ENCODE measurements at regions not wholly inside any gene's neighbourhood (a gene's known extent, or its start where the extent isn't known, plus 50 kb on each side); places are given as distances from the start of the nearest gene placed in this dataset.
A peak's percentile ranks its signal among the peaks of the same experiment; 100 is the strongest.

DNA sequence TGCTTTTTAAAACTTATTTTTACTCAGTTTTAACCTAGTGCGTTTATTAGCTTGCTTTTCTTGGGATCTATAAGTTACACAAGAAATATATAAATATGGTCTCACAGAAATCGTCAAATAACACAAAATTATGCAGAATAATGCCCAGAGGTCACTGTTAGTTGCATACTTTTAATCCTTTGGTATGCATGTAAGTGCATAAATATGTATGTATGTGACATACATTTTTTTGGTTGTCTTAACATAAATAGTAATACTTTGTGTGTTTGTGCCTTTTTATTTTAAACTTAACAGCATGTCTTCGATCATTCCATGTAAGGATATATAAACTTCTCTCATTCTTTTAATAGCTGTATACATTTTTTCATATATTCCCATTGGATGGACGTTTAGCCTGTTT, 459.6 kb downstream of the PCNX1 start:
- ATAC-seq (no peak), FAIRE-seq (no peak), DNase-seq (no peak)
- Histone ChIP-seq H3K27me3 (no peaks in the 10 kb centered on the region), H3K9me3 (no peaks in the 10 kb centered on the region), H3K27ac (no peak overlapping the region), H3K36me3 (no peaks in the 10 kb centered on the region), H3K4me3 (no peak overlapping the region), H3K4me1 (peaks cover 5 to 16% (median 8%) of the 10 kb centered on the region in 3 donors)
- 94 to 95% methylated on average over 4 of the region's 4 CpGs for WGBS, 2 donors
- TF ChIP-seq, protein P1, sequence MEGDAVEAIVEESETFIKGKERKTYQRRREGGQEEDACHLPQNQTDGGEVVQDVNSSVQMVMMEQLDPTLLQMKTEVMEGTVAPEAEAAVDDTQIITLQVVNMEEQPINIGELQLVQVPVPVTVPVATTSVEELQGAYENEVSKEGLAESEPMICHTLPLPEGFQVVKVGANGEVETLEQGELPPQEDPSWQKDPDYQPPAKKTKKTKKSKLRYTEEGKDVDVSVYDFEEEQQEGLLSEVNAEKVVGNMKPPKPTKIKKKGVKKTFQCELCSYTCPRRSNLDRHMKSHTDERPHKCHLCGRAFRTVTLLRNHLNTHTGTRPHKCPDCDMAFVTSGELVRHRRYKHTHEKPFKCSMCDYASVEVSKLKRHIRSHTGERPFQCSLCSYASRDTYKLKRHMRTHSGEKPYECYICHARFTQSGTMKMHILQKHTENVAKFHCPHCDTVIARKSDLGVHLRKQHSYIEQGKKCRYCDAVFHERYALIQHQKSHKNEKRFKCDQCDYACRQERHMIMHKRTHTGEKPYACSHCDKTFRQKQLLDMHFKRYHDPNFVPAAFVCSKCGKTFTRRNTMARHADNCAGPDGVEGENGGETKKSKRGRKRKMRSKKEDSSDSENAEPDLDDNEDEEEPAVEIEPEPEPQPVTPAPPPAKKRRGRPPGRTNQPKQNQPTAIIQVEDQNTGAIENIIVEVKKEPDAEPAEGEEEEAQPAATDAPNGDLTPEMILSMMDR (IDR thresholded peaks at IDR 0.05): no peak
- intact Hi-C loops (cut with DNase I): no loop called here

DNA sequence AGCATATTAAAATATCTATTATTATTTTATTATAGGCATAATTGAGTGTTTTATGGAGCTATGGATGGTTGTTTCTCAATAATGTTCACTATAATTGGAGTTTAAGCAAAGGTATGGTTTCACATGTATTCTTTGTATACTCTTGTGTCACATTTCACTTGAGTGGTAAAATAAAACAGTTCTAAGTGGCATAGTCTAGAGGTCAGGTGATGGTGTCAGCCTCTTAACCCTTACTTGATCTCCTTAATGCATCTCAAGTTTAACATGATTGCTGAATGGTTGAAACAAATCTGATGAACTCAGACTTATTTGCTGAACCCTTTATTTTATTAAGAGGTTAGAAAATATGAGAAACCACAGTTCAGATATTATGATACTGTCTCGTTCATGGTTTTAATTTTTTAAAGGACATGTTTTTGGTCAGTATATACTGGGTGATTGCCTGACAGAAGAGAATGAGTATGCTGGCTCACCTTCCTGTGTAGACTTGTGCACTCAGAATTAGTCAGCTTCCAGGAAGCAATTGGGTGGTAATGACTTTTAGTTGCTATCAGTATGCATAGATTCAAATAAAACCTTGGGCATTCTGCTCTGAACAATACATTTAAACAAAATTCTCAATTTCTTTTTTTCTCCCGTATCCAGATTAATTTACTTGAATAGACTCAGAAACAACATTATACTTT, 464.6 kb downstream of the PCNX1 start:
- intact Hi-C loops (cut with DNase I): no loop called here
- Histone ChIP-seq H3K4me3 (no peak overlapping the region), H3K36me3 (no peaks in the 10 kb centered on the region), H3K27ac (no peak overlapping the region), H3K9me3 (no peaks in the 10 kb centered on the region), H3K27me3 (no peaks in the 10 kb centered on the region), H3K4me1 (peaks cover 0 to 10% (median 6%) of the 10 kb centered on the region in 3 donors)
- no peak for DNase-seq
- TF ChIP-seq, protein P1 (IDR thresholded peaks at IDR 0.05): no peak
- peak; percentile 37 for FAIRE-seq
- ATAC-seq: peak in 3 of 4 donors; percentile 63 to 94 (median 74)
- 76 to 78% methylated on average over 2 of the region's 2 CpGs for WGBS, 2 donors

DNA sequence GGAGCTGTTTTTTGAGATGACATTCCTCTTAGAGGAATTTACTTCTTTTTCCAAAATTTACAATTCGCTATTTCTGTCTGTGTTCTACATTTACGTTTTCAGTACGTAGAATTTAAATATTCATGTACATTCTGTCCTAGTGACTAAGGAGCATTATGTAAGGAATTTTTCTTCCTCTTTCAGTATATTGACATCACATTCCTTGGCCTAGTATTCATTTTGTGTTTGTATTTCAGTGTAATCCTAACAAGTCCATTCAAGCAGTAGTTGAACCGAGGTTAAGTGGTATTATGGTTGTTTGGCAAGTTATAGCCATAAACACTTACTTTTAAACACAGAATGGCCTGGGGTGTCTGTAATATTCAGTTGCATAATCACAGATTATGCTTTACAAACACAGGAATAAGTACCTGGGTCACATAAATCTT, 465.2 kb downstream of the PCNX1 start:
- no peaks in the 10 kb centered on the region for H3K9me3 ChIP-seq
- no peaks in the 10 kb centered on the region for H3K27me3 ChIP-seq
- FAIRE-seq (no peak), DNase-seq (no peak), ATAC-seq (peak in 3 of 4 donors; percentile 50 to 78 (median 55))
- no peak overlapping the region for H3K27ac ChIP-seq
- H3K36me3 ChIP-seq: no peaks in the 10 kb centered on the region
- TF ChIP-seq, protein P1 (IDR thresholded peaks at IDR 0.05): no peak
- WGBS, 2 donors: 71 to 73% methylated on average over 4 of the region's 4 CpGs
- peaks cover 0 to 10% (median 6%) of the 10 kb centered on the region in 3 donors for H3K4me1 ChIP-seq
- intact Hi-C loops (cut with DNase I): no loop called here
- no peak overlapping the region for H3K4me3 ChIP-seq

DNA sequence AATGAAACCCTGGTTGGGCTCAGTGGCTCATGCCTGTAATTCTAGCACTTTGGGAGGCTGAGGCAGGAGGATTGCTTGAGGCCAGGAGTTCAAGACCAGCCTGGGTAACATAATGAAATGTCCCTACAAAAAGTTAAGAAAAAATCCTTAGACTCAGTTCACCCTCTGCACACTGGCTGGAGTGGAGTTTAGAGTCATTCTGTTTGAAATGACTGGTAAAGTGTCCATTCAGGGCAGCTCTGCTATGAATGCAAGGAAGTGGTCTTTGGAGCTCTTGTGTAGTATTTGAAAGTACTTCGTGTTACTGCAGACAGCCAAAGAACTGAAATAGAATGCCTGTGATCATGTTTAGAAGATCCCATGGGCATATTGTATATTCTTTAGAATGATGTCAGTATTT, 466.5 kb downstream of the PCNX1 start:
- intact Hi-C loops (cut with DNase I): no loop called here
- H3K9me3 ChIP-seq: no peaks in the 10 kb centered on the region
- peaks cover 0 to 16% (median 6%) of the 10 kb centered on the region in 3 donors for H3K4me1 ChIP-seq
- H3K36me3 ChIP-seq: no peaks in the 10 kb centered on the region
- TF ChIP-seq, protein P1 (IDR thresholded peaks at IDR 0.05): no peak
- ATAC-seq: no peak
- 89 to 96% methylated on average over 1 of the region's 1 CpG for WGBS, 2 donors
- no peaks in the 10 kb centered on the region for H3K27me3 ChIP-seq
- no peak for FAIRE-seq
- DNase-seq: no peak
- no peak overlapping the region for H3K4me3 ChIP-seq
- no peak overlapping the region for H3K27ac ChIP-seq

DNA sequence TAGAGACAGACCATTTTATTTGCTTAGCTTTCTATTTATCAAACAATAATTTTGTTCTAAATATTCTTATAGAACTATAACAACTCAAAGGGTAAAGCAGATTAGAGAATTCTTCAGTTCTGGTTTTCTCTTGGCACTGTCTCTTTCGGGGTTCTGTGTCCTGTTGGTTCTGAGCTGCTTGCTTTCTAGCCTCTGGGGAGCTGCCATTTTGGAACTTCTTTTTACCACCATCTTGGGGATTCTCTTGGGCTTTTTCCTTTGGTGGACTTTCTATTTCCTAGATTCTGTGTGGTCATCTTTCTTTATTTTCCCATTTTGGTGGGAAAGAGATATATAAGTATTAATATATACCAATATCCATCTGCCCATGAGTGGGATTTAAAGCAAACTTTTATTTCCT, 467.7 kb downstream of the PCNX1 start:
- intact Hi-C loops (cut with DNase I): no loop called here
- FAIRE-seq: no peak
- 96% methylated on average over 1 of the region's 1 CpG for WGBS, 2 donors
- H3K9me3 ChIP-seq: no peaks in the 10 kb centered on the region
- no peak for DNase-seq
- no peak for ATAC-seq
- no peaks in the 10 kb centered on the region for H3K36me3 ChIP-seq
- no peaks in the 10 kb centered on the region for H3K27me3 ChIP-seq
- no peak overlapping the region for H3K4me3 ChIP-seq
- TF ChIP-seq, protein P1 (IDR thresholded peaks at IDR 0.05): no peak
- peaks cover 0 to 16% (median 6%) of the 10 kb centered on the region in 3 donors for H3K4me1 ChIP-seq
- H3K27ac ChIP-seq: no peak overlapping the region
